H9 (cell line): ENCODE measurements at regions not wholly inside any gene's neighbourhood (a gene's known extent, or its start where the extent isn't known, plus 50 kb on each side); places are given as distances from the start of the nearest gene placed in this dataset.

Experiments used
- DNase-seq: peaks from one replicate; pipeline ENCODE4 v3.0.0-alpha.2; 2017
- H2AFZ ChIP-seq: one replicate; pipeline ENCODE4 v1.6.1; 2013; ENCODE audit warnings: mild to moderate bottlenecking, low read length, control low read depth, moderate library complexity
- H2AK5ac ChIP-seq: 2 replicates; pipeline ENCODE4 v1.6.1; 2013; ENCODE audit warnings: low read length, control low read depth, mixed read lengths; ENCODE audit not compliant: insufficient read length
- H2BK120ac ChIP-seq: one replicate; pipeline ENCODE4 v1.6.1; 2013; ENCODE audit warnings: low read depth, mild to moderate bottlenecking, low read length, control low read depth, inconsistent platforms; ENCODE audit not compliant: poor library complexity, severe bottlenecking
- H2BK12ac ChIP-seq: 2 replicates; pipeline ENCODE4 v1.6.1; 2013; ENCODE audit warnings: low read length, control low read depth, mixed read lengths, low read depth; ENCODE audit not compliant: insufficient read length
- H2BK15ac ChIP-seq: 2 replicates; pipeline ENCODE4 v1.6.1; 2013; ENCODE audit warnings: low read depth, low read length, control low read depth
- H2BK20ac ChIP-seq: one replicate; pipeline ENCODE4 v1.6.1; 2013; ENCODE audit warnings: low read depth, mild to moderate bottlenecking, low read length, control low read depth, inconsistent platforms; ENCODE audit not compliant: poor library complexity, severe bottlenecking
- H2BK5ac ChIP-seq: 2 replicates; pipeline ENCODE4 v1.6.1; 2013; ENCODE audit warnings: low read length, control low read depth, mixed read lengths; ENCODE audit not compliant: insufficient read length
- H3K14ac ChIP-seq: 2 replicates; pipeline ENCODE4 v1.6.1; 2013; ENCODE audit warnings: low read length, control low read depth; ENCODE audit not compliant: insufficient read depth
- H3K18ac ChIP-seq: 2 replicates; pipeline ENCODE4 v1.6.1; 2013; ENCODE audit warnings: low read depth, mild to moderate bottlenecking, mixed read lengths, low read length, control low read depth; ENCODE audit not compliant: insufficient read length
- H3K23ac ChIP-seq: 2 replicates; pipeline ENCODE4 v1.6.1; 2013; ENCODE audit warnings: low read length, control low read depth, mixed read lengths, low read depth; ENCODE audit not compliant: insufficient read length
- H3K23me2 ChIP-seq: 2 replicates; pipeline ENCODE4 v1.6.1; 2013; ENCODE audit warnings: low read depth, mild to moderate bottlenecking, mixed read lengths, low read length, control low read depth; ENCODE audit not compliant: insufficient read length, poor library complexity, severe bottlenecking
- H3K27ac ChIP-seq: 2 replicates; pipeline ENCODE4 v1.5.1; 2013; ENCODE audit warnings: low read length, control low read depth, mixed read lengths, low read depth; ENCODE audit not compliant: insufficient read length
- H3K27me3 ChIP-seq: 2 replicates; pipeline ENCODE4 v1.6.1; 2013; ENCODE audit warnings: low read length, control low read depth, inconsistent platforms; ENCODE audit not compliant: insufficient read depth
- H3K4ac ChIP-seq: 2 replicates; pipeline ENCODE4 v1.6.1; 2013; ENCODE audit warnings: low read depth, mild to moderate bottlenecking, control low read depth, inconsistent platforms, low read length, moderate library complexity
- H3K4me1 ChIP-seq: 2 replicates; pipeline ENCODE4 v1.6.1; 2013; ENCODE audit warnings: low read length, control low read depth, inconsistent platforms; ENCODE audit not compliant: insufficient read depth
- H3K4me2 ChIP-seq: 2 replicates; pipeline ENCODE4 v1.6.1; 2013; ENCODE audit warnings: low read length, control low read depth, mixed read lengths; ENCODE audit not compliant: insufficient read length, insufficient read depth
- H3K56ac ChIP-seq: 2 replicates; pipeline ENCODE4 v1.6.1; 2013; ENCODE audit warnings: low read depth, mild to moderate bottlenecking, mixed read lengths, low read length, control low read depth; ENCODE audit not compliant: insufficient read length
- H3K79me1 ChIP-seq: 2 replicates; pipeline ENCODE4 v1.6.1; 2013; ENCODE audit warnings: low read depth, mild to moderate bottlenecking, moderate library complexity, low read length, control low read depth, inconsistent platforms; ENCODE audit not compliant: insufficient read depth, poor library complexity, severe bottlenecking
- H3K79me2 ChIP-seq: 2 replicates; pipeline ENCODE4 v1.6.1; 2013; ENCODE audit warnings: low read length, control low read depth, inconsistent platforms; ENCODE audit not compliant: insufficient read depth
- H3K9ac ChIP-seq: 2 replicates; pipeline ENCODE4 v1.6.1; 2013; ENCODE audit warnings: low read length, control low read depth, mixed read lengths; ENCODE audit not compliant: insufficient read length; ENCODE audit errors: extremely low read depth
- H3K9me3 ChIP-seq: one replicate; pipeline ENCODE4 v1.6.1; 2013; ENCODE audit warnings: low read depth, low read length, inconsistent platforms; ENCODE audit not compliant: control insufficient read depth
- H3T11ph ChIP-seq: one replicate; pipeline ENCODE4 v1.6.1; 2013; ENCODE audit warnings: mild to moderate bottlenecking, low read length, control low read depth, inconsistent platforms
- H4K20me1 ChIP-seq: one replicate; pipeline ENCODE4 v1.6.1; 2013; ENCODE audit not compliant: control insufficient read depth, insufficient read length, insufficient read depth
- H4K5ac ChIP-seq: 2 replicates; pipeline ENCODE4 v1.6.1; 2013; ENCODE audit warnings: low read depth, mild to moderate bottlenecking, mixed read lengths, low read length, control low read depth; ENCODE audit not compliant: insufficient read length
- H4K8ac ChIP-seq: replicated peaks from 2 replicates; pipeline ENCODE4 v1.6.1; 2013; ENCODE audit warnings: low read length, control low read depth, mixed read lengths, low read depth; ENCODE audit not compliant: insufficient read length
- H4K91ac ChIP-seq: 2 replicates; pipeline ENCODE4 v1.6.1; 2013; ENCODE audit warnings: low read depth, mild to moderate bottlenecking, moderate library complexity, mixed read lengths, low read length, control low read depth; ENCODE audit not compliant: insufficient read length
- H3K27ac Mint-ChIP-seq, 3 experiments: 2 replicates in 2 of 3; 3 replicates in 1 of 3; pipeline ENCODE4 v1.8.0; 2020 to 2021; ENCODE audit warnings: mixed read lengths in 3 of 3, mild to moderate bottlenecking in 1 of 3, moderate library complexity in 1 of 3
- H3K27me3 Mint-ChIP-seq: 2 replicates; pipeline ENCODE4 v1.8.0; 2021; ENCODE audit warnings: low read depth, mild to moderate bottlenecking, moderate library complexity, mixed read lengths
- H3K36me3 Mint-ChIP-seq, 3 experiments: 2 replicates in 2 of 3; 3 replicates in 1 of 3; pipeline ENCODE4 v1.8.0; 2020 to 2021; ENCODE audit warnings: low read depth in 3 of 3, mixed read lengths in 3 of 3; ENCODE audit not compliant: insufficient read depth in 1 of 3
- H3K4me1 Mint-ChIP-seq, 2 experiments: 2 replicates each; pipeline ENCODE4 v1.8.0; 2020; ENCODE audit warnings: mixed read lengths in 2 of 2
- H3K4me3 Mint-ChIP-seq, 2 experiments: 2 replicates in 1 of 2; 3 replicates in 1 of 2; pipeline ENCODE4 v1.8.0; 2020 to 2021; ENCODE audit warnings: mild to moderate bottlenecking in 2 of 2, mixed read lengths in 2 of 2, moderate library complexity in 1 of 2
- H3K9me3 Mint-ChIP-seq, 2 experiments: 2 replicates in 1 of 2; 3 replicates in 1 of 2; pipeline ENCODE4 v1.8.0; 2020; ENCODE audit warnings: mild to moderate bottlenecking in 2 of 2, mixed read lengths in 2 of 2, moderate library complexity in 1 of 2
- CTCF ChIP-seq: fragments of 200-600 bp; sonication (generic); conservative IDR thresholded peaks from 3 replicates; pipeline ENCODE4 v1.8.0; 2021; ENCODE audit warnings: antibody characterized with exemption, mild to moderate bottlenecking
- WGBS: extraction: QIAGEN DNeasy Blood & Tissue Kit; methylation state at CpG from one replicate; pipeline ENCODE4 v1.1.7; 2013; ENCODE audit warnings: missing lambda C conversion rate, low lambda C conversion rate, mixed read lengths; ENCODE audit not compliant: insufficient read length; ENCODE audit errors: extremely low coverage; 5-methylcytosine and 5-hydroxymethylcytosine counted together

GRCh38 chr16:72422308-72422897, 250.4 kb upstream of the PMFBP1 start:
- Histone ChIP-seq H3K23ac (no peak overlapping the region), H3K18ac (no peak overlapping the region), H4K91ac (no peak overlapping the region), H2BK5ac (no peak overlapping the region), H4K5ac (no peak overlapping the region), H3K79me1 (no peaks in the 10 kb centered on the region), H3K27me3 (no peaks in the 10 kb centered on the region), H3T11ph (no peak overlapping the region), H3K14ac (no peak overlapping the region), H2AFZ (no peak overlapping the region), H3K4ac (no peak overlapping the region), H4K8ac (no peak overlapping the region), H3K23me2 (no peaks in the 10 kb centered on the region), H2AK5ac (no peak overlapping the region), H3K79me2 (no peaks in the 10 kb centered on the region), H3K4me1 (no peaks in the 10 kb centered on the region), H2BK120ac (no peak overlapping the region), H3K9ac (no peak overlapping the region), H3K56ac (no peak overlapping the region), H3K4me2 (no peak overlapping the region), H2BK12ac (no peak overlapping the region), H4K20me1 (no peaks in the 10 kb centered on the region), H3K27ac (no peak overlapping the region), H2BK20ac (no peak overlapping the region), H3K9me3 (no peaks in the 10 kb centered on the region), H2BK15ac (no peak overlapping the region)
- peaks cover 22 to 33% (median 29%) of the 10 kb centered on the region in 3 experiments for H3K36me3 Mint-ChIP-seq
- H3K4me3 Mint-ChIP-seq = no peak overlapping the region
- no peak for TF ChIP-seq CTCF
- peaks cover 3 to 6% of the 10 kb centered on the region in 2 experiments; a peak in 3 of 4 replicates for H3K4me1 Mint-ChIP-seq
- no CpG with 5 or more reads among the region's 1 CpG for WGBS
- no peaks in the 10 kb centered on the region for H3K27me3 Mint-ChIP-seq
- DNase-seq = no peak
- peaks cover 6 to 14% of the 10 kb centered on the region in 2 experiments for H3K9me3 Mint-ChIP-seq
- H3K27ac Mint-ChIP-seq = no peak overlapping the region
